LNCaP clone FGC (cell line): ENCODE measurements at regions not wholly inside any gene's neighbourhood (a gene's known extent, or its start where the extent isn't known, plus 50 kb on each side); places are given as distances from the start of the nearest gene placed in this dataset.

Experiments used
- DNase-seq: peaks from one replicate; pipeline ENCODE4 v3.0.0-alpha.2; 2011; ENCODE audit warnings: low read depth
- H3K4me3 ChIP-seq: 2 replicates; pipeline ENCODE4 v1.5.1; 2011; ENCODE audit warnings: mild to moderate bottlenecking, low read depth, low read length, control low read depth
- CTCF ChIP-seq: IDR thresholded peaks from 2 replicates; pipeline ENCODE4 v1.5.1; 2012; ENCODE audit warnings: mild to moderate bottlenecking; ENCODE audit not compliant: control insufficient read depth, insufficient read depth; ENCODE audit errors: extremely low read depth

- no peak for TF ChIP-seq CTCF
Measured at GRCh38 chr1:105997516-105997915, 1059.0 kb upstream of the PRMT6 start.

GRCh38 chr1:106022312-106022902, 1034.1 kb upstream of the PRMT6 start:
- no peak for DNase-seq
- no peak for TF ChIP-seq CTCF
- H3K4me3 ChIP-seq, result no peak overlapping the region

More at GRCh38 chr1:105997516-105997915, 1059.0 kb upstream of the PRMT6 start:
- no peak overlapping the region for H3K4me3 ChIP-seq
- DNase-seq, result no peak

- no peak overlapping the region for H3K4me3 ChIP-seq
- no peak for TF ChIP-seq CTCF
- DNase-seq, result no peak
Measured at GRCh38 chr1:106027871-106028270, 1028.6 kb upstream of the PRMT6 start.

- no peak overlapping the region for H3K4me3 ChIP-seq
- DNase-seq, result no peak
- no peak for TF ChIP-seq CTCF
Measured at GRCh38 chr1:106037526-106037925, 1018.9 kb upstream of the PRMT6 start.

- H3K4me3 ChIP-seq, result no peak overlapping the region
- DNase-seq, result no peak
- TF ChIP-seq CTCF, result no peak
Measured at GRCh38 chr1:106038260-106038659, 1018.2 kb upstream of the PRMT6 start.

- DNase-seq, result no peak
- no peak for TF ChIP-seq CTCF
- no peak overlapping the region for H3K4me3 ChIP-seq
Measured at GRCh38 chr1:106043971-106044370, 1012.5 kb upstream of the PRMT6 start.

GRCh38 chr1:106047210-106047609, 1009.3 kb upstream of the PRMT6 start:
- no peak for TF ChIP-seq CTCF
- no peak for DNase-seq
- H3K4me3 ChIP-seq, result no peak overlapping the region
